RWPE2 (cell line): ENCODE measurements at regions not wholly inside any gene's neighbourhood (a gene's known extent, or its start where the extent isn't known, plus 50 kb on each side); places are given as distances from the start of the nearest gene placed in this dataset.
"Not testable (repeated sequence)": the region's sequence is repeated elsewhere in the genome, so short reads cannot be mapped to it uniquely, and the experiment has no call there.

Experiments used
- ATAC-seq: fragments of 200-7000 bp; cut with Tn5 transposase; 3 replicates; pipeline ENCODE4 v1.9.1; 2021; ENCODE audit warnings: low read depth
- DNase-seq: peaks from one replicate; pipeline ENCODE4 v3.0.0-alpha.2; 2020; ENCODE audit warnings: low spot score
- H3K27ac ChIP-seq: fragments of 450-650 bp; 2 replicates; pipeline ENCODE4 v1.5.1; 2017; ENCODE audit warnings: mild to moderate bottlenecking; ENCODE audit not compliant: poor library complexity, severe bottlenecking
- H3K27me3 ChIP-seq: fragments of 250-450 bp; sonication (Bioruptor Pico); 2 replicates; pipeline ENCODE4 v1.5.1; 2021; ENCODE audit warnings: mild to moderate bottlenecking, moderate library complexity; ENCODE audit not compliant: insufficient read depth, poor library complexity, severe bottlenecking
- H3K36me3 ChIP-seq: fragments of 250-450 bp; sonication (Bioruptor Pico); 2 replicates; pipeline ENCODE4 v1.5.1; 2020; ENCODE audit warnings: low read depth, mild to moderate bottlenecking, moderate library complexity
- H3K4me1 ChIP-seq: fragments of 250-450 bp; sonication (Bioruptor Pico); 2 replicates; pipeline ENCODE4 v1.5.1; 2021; ENCODE audit warnings: mild to moderate bottlenecking, moderate library complexity; ENCODE audit not compliant: insufficient read depth, poor library complexity, severe bottlenecking
- H3K4me3 ChIP-seq: fragments of 250-450 bp; sonication (Bioruptor Pico); 2 replicates; pipeline ENCODE4 v1.5.1; 2021; ENCODE audit warnings: mild to moderate bottlenecking, moderate library complexity; ENCODE audit not compliant: severe bottlenecking
- H3K9me3 ChIP-seq: fragments of 250-450 bp; sonication (Bioruptor Pico); 2 replicates; pipeline ENCODE4 v1.5.1; 2021; ENCODE audit warnings: mild to moderate bottlenecking, moderate library complexity; ENCODE audit not compliant: severe bottlenecking

- H3K4me1 ChIP-seq, DNase-seq, H3K4me3 ChIP-seq, H3K9me3 ChIP-seq, H3K27ac ChIP-seq, ATAC-seq, H3K36me3 ChIP-seq, H3K27me3 ChIP-seq: not testable (repeated sequence)
Observed at GRCh38 chr1:206384891-206385290, 85.4 kb upstream of the IKBKE start.

- H3K9me3 ChIP-seq, H3K27me3 ChIP-seq, H3K4me3 ChIP-seq, ATAC-seq, H3K4me1 ChIP-seq, H3K27ac ChIP-seq, H3K36me3 ChIP-seq, DNase-seq: not testable (repeated sequence)
Observed at GRCh38 chr1:206387631-206388030, 82.6 kb upstream of the IKBKE start.

GRCh38 chr1:206391903-206392302, 78.4 kb upstream of the IKBKE start:
- not testable (repeated sequence) for H3K4me1 ChIP-seq, H3K9me3 ChIP-seq, H3K36me3 ChIP-seq, H3K27me3 ChIP-seq, H3K27ac ChIP-seq, DNase-seq, ATAC-seq, H3K4me3 ChIP-seq

- not testable (repeated sequence) for H3K27ac ChIP-seq, H3K9me3 ChIP-seq, H3K4me1 ChIP-seq, H3K36me3 ChIP-seq, ATAC-seq, H3K27me3 ChIP-seq, H3K4me3 ChIP-seq, DNase-seq
Observed at GRCh38 chr1:206397501-206397900, 72.8 kb upstream of the IKBKE start.

DNA sequence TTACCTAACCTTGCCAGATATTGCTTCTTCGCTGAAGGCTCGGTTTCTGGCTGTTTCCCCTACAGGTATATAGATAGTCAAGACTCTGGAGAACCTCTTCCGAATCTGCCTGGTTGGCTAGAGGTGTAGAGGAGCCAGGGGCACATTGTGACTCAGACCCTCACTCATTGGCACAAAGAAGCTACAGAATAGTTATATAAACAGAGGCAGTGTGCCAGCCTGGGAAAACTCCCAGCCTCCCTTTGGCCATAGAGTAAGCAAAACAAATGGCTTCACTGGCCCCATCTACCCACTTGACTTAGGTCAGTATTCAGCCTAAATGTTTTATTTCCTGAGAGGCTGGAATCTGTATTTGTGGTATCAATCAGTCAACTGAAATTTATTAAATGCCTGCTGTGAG, 72.0 kb upstream of the IKBKE start:
- H3K4me3 ChIP-seq, DNase-seq, H3K4me1 ChIP-seq, H3K9me3 ChIP-seq, H3K36me3 ChIP-seq, H3K27ac ChIP-seq, H3K27me3 ChIP-seq, ATAC-seq: not testable (repeated sequence)

DNA sequence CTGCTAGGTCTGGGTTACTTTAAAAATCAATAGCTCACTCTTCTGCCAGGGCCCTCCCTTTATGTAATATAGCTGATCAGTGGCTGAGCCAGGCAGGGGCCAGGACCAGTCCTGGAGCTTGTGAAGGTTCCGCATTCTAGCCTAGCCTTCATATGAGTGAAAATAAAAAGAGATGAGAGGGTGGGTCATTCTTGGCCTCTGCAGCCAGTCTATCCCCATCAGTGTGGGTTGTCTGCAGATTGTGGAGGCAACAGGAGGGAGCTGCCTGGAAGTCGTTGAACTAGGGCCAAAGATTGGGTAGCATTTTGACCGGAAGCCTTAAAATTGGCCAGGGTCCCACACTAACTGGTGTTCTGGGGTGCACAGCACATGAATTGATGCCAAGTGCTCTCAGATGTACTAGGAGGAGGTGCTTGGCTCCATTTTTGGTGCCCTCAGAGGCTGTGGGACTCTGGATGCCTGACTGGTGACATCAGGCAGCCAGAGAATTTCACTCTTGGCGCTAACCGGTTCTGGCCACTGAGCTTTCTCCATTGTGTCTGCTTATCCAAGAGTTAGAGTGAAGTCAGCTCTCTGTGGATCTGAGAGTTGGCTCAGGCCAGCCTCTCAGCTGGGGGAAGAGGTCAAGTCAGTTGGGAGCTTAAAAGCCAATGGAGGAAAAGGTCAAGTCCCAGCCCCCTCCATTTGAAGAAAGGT, 66.5 kb upstream of the IKBKE start:
- H3K9me3 ChIP-seq, H3K4me3 ChIP-seq, ATAC-seq, H3K4me1 ChIP-seq, H3K27ac ChIP-seq, H3K36me3 ChIP-seq, DNase-seq, H3K27me3 ChIP-seq: not testable (repeated sequence)

GRCh38 chr1:206404309-206405027, 65.8 kb upstream of the IKBKE start:
- H3K4me3 ChIP-seq, ATAC-seq, H3K27ac ChIP-seq, H3K4me1 ChIP-seq, DNase-seq, H3K36me3 ChIP-seq, H3K9me3 ChIP-seq, H3K27me3 ChIP-seq: not testable (repeated sequence)

GRCh38 chr1:206405282-206405681, 65.0 kb upstream of the IKBKE start:
- not testable (repeated sequence) for H3K9me3 ChIP-seq, H3K27ac ChIP-seq, DNase-seq, H3K36me3 ChIP-seq, H3K4me3 ChIP-seq, H3K4me1 ChIP-seq, H3K27me3 ChIP-seq, ATAC-seq

DNA sequence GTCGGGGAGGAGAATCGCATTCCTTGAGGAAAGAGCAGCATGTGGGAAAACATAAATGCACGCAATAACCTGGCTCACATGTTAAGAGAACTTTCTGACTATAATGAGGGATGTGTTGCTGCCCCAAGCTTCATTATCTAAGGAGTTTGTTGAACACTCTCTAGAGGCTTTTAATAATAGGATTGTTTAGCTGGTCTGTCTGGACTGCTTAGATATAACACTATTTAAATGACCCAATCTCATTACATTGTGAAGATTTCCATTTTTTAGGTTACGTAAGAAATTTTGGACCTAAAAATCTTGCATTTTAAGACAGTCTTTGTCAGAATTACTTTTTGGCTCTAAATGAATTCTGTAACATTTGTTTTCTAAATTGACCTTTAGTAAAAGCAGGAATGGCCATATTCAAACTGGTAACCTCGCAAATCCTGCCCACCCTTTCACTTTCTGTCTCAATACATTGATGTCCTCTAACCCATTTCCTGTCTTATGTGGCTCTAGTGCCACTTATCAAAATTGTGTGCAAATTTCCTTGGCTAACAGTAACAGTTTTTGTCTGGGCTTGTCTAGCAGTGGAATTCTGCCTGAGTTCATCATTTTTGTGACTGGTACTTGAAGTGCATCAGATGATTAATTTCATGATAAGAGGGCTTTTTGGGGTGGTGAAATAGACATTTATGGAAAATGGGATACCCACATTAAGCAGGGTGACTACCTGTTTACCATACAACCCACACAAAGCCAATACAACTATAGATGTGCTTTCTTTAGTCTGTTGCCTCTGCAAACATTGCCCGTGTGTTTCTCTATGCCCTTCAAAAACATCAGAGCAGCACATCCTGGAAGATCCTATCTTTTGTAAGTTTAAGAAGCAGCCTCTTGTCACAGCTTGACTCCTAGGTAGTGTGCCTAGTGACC, 61.6 kb upstream of the IKBKE start:
- ATAC-seq = peak; percentile 14; the same call in 1 of the 3 replicates
- not testable (repeated sequence) for H3K27me3 ChIP-seq, H3K4me1 ChIP-seq, H3K27ac ChIP-seq, H3K36me3 ChIP-seq, H3K9me3 ChIP-seq, DNase-seq, H3K4me3 ChIP-seq
